HUES48 (cell line): ENCODE measurements at regions not wholly inside any gene's neighbourhood (a gene's known extent, or its start where the extent isn't known, plus 50 kb on each side); places are given as distances from the start of the nearest gene placed in this dataset.

Experiments
- H3K27ac ChIP-seq: one replicate; pipeline ENCODE4 v1.7.0; 2013; ENCODE audit warnings: low read depth, low read length, inconsistent platforms
- H3K27me3 ChIP-seq: 2 replicates; pipeline ENCODE4 v1.6.1; 2013; ENCODE audit warnings: mild to moderate bottlenecking, low read length; ENCODE audit not compliant: control insufficient read depth, insufficient read depth
- H3K36me3 ChIP-seq: 2 replicates; pipeline ENCODE4 v1.6.1; 2013; ENCODE audit warnings: low read length; ENCODE audit not compliant: control insufficient read depth, insufficient read depth
- H3K4me1 ChIP-seq: 2 replicates; pipeline ENCODE4 v1.6.1; 2013; ENCODE audit warnings: mild to moderate bottlenecking, low read length; ENCODE audit not compliant: control insufficient read depth, insufficient read depth
- H3K4me3 ChIP-seq: 2 replicates; pipeline ENCODE4 v1.5.1; 2013; ENCODE audit warnings: mild to moderate bottlenecking, low read depth, low read length
- H3K9ac ChIP-seq: 2 replicates; pipeline ENCODE4 v1.6.1; 2013; ENCODE audit warnings: mild to moderate bottlenecking, low read depth, low read length, moderate library complexity
- H3K9me3 ChIP-seq: 2 replicates; pipeline ENCODE4 v1.6.1; 2013; ENCODE audit warnings: low read length; ENCODE audit not compliant: control insufficient read depth, insufficient read depth

DNA sequence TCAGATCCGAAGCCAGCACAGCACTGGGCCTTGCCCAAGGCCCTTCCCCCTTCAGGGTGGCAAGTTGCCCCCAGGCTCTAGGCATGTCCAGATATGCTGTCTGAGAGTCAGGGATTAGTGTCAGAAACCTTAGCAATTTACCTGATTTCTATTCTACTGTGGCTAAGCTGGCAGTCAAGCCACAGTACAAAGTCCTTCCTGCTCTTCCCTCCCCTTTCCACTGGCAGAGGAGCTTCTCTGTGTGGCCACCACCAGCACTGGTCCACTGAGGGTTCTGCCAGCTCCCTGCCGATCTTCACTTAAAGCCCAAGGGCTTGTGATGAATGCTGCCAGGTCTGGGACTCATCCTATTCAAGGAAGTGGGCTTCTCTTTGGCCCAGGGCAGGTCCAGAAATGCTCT, 324.5 kb upstream of the RPS6KA3 start:
- no peak overlapping the region for H3K4me3 ChIP-seq
- no peaks in the 10 kb centered on the region for H3K36me3 ChIP-seq
- H3K9ac ChIP-seq = no peak overlapping the region
- H3K4me1 ChIP-seq = peaks cover 15% of the 10 kb centered on the region
- H3K9me3 ChIP-seq = peaks cover 3% of the 10 kb centered on the region; the same call in 1 of the 2 replicates
- H3K27ac ChIP-seq = no peak overlapping the region
- no peaks in the 10 kb centered on the region; the same call in 1 of the 2 replicates for H3K27me3 ChIP-seq

- H3K36me3 ChIP-seq = no peaks in the 10 kb centered on the region
- no peaks in the 10 kb centered on the region for H3K4me1 ChIP-seq
- no peak overlapping the region for H3K27ac ChIP-seq
- peaks cover 3% of the 10 kb centered on the region; the same call in 1 of the 2 replicates for H3K9me3 ChIP-seq
- H3K9ac ChIP-seq = no peak overlapping the region
- H3K4me3 ChIP-seq = no peak overlapping the region
- H3K27me3 ChIP-seq = no peaks in the 10 kb centered on the region
These were observed 319.1 kb upstream of the RPS6KA3 start for GRCh38 chrX:20585782-20586181.

DNA sequence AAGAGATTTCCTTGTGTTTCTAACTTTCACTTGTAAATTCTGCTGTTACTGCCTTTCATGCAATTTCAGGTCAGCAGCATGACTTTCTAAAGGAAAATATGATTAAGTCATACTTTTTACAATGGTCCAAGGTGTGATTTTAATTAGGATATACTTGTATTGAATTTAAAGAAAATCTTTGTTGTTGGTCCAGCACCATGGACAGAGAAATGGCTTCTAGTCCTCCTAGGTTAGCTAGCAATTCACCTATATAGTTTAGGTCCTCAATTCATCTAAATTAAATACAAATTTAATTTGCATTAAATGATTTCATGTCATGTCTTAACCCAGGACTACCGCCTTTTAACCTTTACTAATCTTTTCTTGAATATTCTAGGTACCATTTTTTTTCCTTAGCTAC, 304.9 kb upstream of the RPS6KA3 start:
- H3K4me1 ChIP-seq = no peaks in the 10 kb centered on the region
- no peak overlapping the region for H3K4me3 ChIP-seq
- H3K9me3 ChIP-seq = no peaks in the 10 kb centered on the region
- no peaks in the 10 kb centered on the region for H3K27me3 ChIP-seq
- H3K9ac ChIP-seq = no peak overlapping the region
- H3K27ac ChIP-seq = no peak overlapping the region
- H3K36me3 ChIP-seq = no peaks in the 10 kb centered on the region

DNA sequence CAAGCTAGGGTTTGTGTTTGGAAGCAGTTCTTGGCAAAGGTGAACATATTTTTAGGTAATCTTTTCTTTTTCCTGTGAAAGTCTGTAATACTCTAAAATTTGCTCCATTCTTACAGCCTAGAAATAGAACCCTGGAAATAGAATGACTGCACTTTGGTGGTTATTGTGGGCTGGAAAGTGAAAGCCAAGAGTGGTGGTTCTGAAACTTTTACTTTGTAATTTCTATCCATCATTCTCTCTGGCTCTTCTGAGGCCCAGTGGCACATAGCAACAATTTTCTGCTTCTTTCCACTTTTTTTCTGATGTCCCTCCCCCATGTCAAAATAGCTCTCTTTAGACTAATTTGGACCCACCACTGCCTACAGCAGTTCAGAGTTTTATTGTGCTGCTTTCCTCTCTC, 300.4 kb upstream of the RPS6KA3 start:
- no peaks in the 10 kb centered on the region for H3K9me3 ChIP-seq

GRCh38 chrX:20547611-20548051, 280.9 kb upstream of the RPS6KA3 start:
- Histone ChIP-seq H3K9me3 (peaks cover 9% of the 10 kb centered on the region), H3K4me1 (no peaks in the 10 kb centered on the region), H3K9ac (no peak overlapping the region), H3K27me3 (no peaks in the 10 kb centered on the region), H3K36me3 (no peaks in the 10 kb centered on the region), H3K27ac (no peak overlapping the region), H3K4me3 (no peak overlapping the region)

More for the DNA sequence above, 300.4 kb upstream of the RPS6KA3 start:
- Histone ChIP-seq H3K27ac (no peak overlapping the region), H3K9ac (no peak overlapping the region), H3K36me3 (no peaks in the 10 kb centered on the region), H3K4me3 (no peak overlapping the region), H3K27me3 (no peaks in the 10 kb centered on the region), H3K4me1 (peaks cover 24% of the 10 kb centered on the region)

GRCh38 chrX:20545538-20545937, 278.8 kb upstream of the RPS6KA3 start:
- Histone ChIP-seq H3K27me3 (no peaks in the 10 kb centered on the region), H3K9ac (no peak overlapping the region), H3K4me1 (no peaks in the 10 kb centered on the region), H3K9me3 (peaks cover 27% of the 10 kb centered on the region), H3K36me3 (no peaks in the 10 kb centered on the region), H3K27ac (no peak overlapping the region), H3K4me3 (no peak overlapping the region)

DNA sequence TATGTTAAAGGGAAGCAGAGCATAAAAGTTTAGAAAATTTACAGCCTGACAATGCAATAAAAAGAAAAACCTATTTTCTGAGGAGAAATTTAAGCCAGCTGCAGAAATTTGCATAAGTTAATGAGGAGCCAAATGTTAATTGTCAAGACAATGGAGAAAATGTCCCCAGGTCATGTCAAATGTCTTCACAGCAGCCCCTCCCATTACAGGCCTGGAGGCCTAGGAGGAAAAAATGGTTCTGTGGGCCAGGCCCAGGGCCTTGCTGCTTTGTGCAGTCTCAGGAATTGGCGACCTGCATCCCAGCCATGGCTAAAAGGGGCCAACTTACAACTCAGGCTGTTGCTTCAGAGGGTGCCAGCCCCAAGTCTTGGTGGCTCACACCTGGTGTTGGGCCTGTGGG, 275.4 kb upstream of the RPS6KA3 start:
- Histone ChIP-seq H3K4me3 (no peak overlapping the region), H3K9ac (no peak overlapping the region), H3K36me3 (no peaks in the 10 kb centered on the region)

GRCh38 chrX:20538974-20539373, 272.3 kb upstream of the RPS6KA3 start:
- H3K4me3 ChIP-seq = no peak overlapping the region
- no peak overlapping the region for H3K27ac ChIP-seq
- no peak overlapping the region for H3K9ac ChIP-seq
- no peaks in the 10 kb centered on the region for H3K4me1 ChIP-seq
- no peaks in the 10 kb centered on the region for H3K27me3 ChIP-seq
- peaks cover 27% of the 10 kb centered on the region for H3K9me3 ChIP-seq
- H3K36me3 ChIP-seq = no peaks in the 10 kb centered on the region

More for the DNA sequence above, 275.4 kb upstream of the RPS6KA3 start:
- peaks cover 27% of the 10 kb centered on the region for H3K9me3 ChIP-seq
- H3K27me3 ChIP-seq = no peaks in the 10 kb centered on the region
- H3K27ac ChIP-seq = no peak overlapping the region
- no peaks in the 10 kb centered on the region for H3K4me1 ChIP-seq

- H3K27ac ChIP-seq = no peak overlapping the region
- H3K4me3 ChIP-seq = no peak overlapping the region
- H3K4me1 ChIP-seq = peaks cover 25% of the 10 kb centered on the region
- no peaks in the 10 kb centered on the region for H3K9me3 ChIP-seq
- H3K9ac ChIP-seq = no peak overlapping the region
- no peaks in the 10 kb centered on the region for H3K36me3 ChIP-seq
- 0 out of 2 replicates have a peak, but pooled peaks cover 7% of the 10 kb centered on the region for H3K27me3 ChIP-seq
These were observed 265.0 kb upstream of the RPS6KA3 start for GRCh38 chrX:20531667-20532066.

- peaks cover 25% of the 10 kb centered on the region for H3K4me1 ChIP-seq
- H3K36me3 ChIP-seq = no peaks in the 10 kb centered on the region
- no peak overlapping the region for H3K27ac ChIP-seq
- H3K9me3 ChIP-seq = no peaks in the 10 kb centered on the region
- H3K4me3 ChIP-seq = peak overlapping the region; percentile 28; the same call in 1 of the 2 replicates
- H3K9ac ChIP-seq = no peak overlapping the region
- 0 out of 2 replicates have a peak, but pooled peaks cover 7% of the 10 kb centered on the region for H3K27me3 ChIP-seq
These were observed 263.8 kb upstream of the RPS6KA3 start for GRCh38 chrX:20530406-20530921.

DNA sequence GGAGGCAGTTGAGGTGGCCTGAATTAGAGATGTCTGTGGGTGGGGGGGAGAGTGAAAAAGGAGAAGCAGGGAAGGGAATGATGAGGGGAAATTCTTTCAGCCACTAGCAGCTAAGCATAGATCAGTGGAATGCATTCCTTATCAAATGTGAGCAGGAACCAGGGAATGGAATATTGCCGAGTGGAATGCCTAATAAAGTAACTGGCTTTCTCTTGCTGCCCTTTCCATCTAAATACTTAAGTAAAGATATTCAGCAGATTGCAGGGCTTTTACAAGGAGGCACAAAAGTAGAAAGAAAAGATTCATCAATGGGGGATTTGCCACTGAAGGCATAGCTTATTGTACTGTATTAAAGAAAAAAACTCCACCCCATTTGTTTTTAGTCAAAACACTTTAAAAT, 263.0 kb upstream of the RPS6KA3 start:
- H3K27ac ChIP-seq = no peak overlapping the region
- no peaks in the 10 kb centered on the region for H3K9me3 ChIP-seq
- H3K4me3 ChIP-seq = no peak overlapping the region
- H3K9ac ChIP-seq = no peak overlapping the region
- peaks cover 25% of the 10 kb centered on the region for H3K4me1 ChIP-seq
- no peaks in the 10 kb centered on the region for H3K36me3 ChIP-seq
- H3K27me3 ChIP-seq = 0 out of 2 replicates have a peak, but pooled peaks cover 7% of the 10 kb centered on the region
